ENCODE measurements at regions not wholly inside any gene's neighbourhood (a gene's known extent, or its start where the extent isn't known, plus 50 kb on each side); places are given as distances from the start of the nearest gene placed in this dataset.

DNA sequence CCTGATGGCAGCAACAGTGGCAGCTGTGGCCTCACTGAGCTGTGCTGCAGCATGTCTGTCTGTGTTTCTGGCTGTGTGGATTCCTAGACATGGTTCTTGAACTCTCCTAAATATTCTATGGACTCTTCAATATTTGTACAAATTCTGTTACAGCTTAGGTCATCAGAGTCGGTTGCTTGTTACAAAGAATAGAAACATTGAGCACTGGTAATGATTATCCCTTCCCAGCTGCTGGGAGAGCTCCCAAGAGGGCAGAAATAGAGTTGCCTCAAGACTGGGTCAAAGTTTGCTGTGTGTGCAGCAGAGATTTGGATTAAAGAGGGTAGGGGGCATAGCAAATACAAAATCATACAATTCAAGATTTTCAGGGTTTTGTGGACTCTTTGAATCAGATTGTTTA lies 337.1 kb upstream of the AKR1E2 start:
- ChIA-PET CTCF (interaction anchor here (1.3 kb wide), 1 partner anchor 151 kb away, joined by 3 read pairs; no protein-coding TSS in a partner anchor), POLR2A (no interaction called here)
- no peaks in the 10 kb centered on the region for H3K27me3 ChIP-seq (ENCODE audit: control insufficient read depth in 2 of 2, insufficient read depth in 2 of 2, low read length in 2 of 2)
- H3K4me2 ChIP-seq (ENCODE audit: insufficient read depth, low read length), result no peak overlapping the region
- no peaks in the 10 kb centered on the region for H3K4me1 ChIP-seq (ENCODE audit: control insufficient read depth, extremely low read depth, insufficient read depth, low read length)
- intact Hi-C loops (cut with micrococcal nuclease), result no loop called here
- no peak overlapping the region for H3K9ac ChIP-seq (replicated peaks; ENCODE audit: extremely low read depth, insufficient read depth, low read length)
- no peak overlapping the region for H3K4me3 ChIP-seq (replicated peaks in 1 of 3; ENCODE audit: insufficient read depth in 1 of 3, low read depth in 1 of 3, low read length in 3 of 3)
- no peak overlapping the region for H2AFZ ChIP-seq (ENCODE audit: low read depth, low read length)
- no peak for TF ChIP-seq POLR2A (IDR thresholded peaks at IDR 0.05; ENCODE audit: low read depth, low read length)
- no peak for TF ChIP-seq JUN (IDR thresholded peaks at IDR 0.05; ENCODE audit: borderline replicate concordance, insufficient read depth, insufficient read length, low read depth)
- no peak for TF ChIP-seq FOS (IDR thresholded peaks at IDR 0.05; ENCODE audit: borderline replicate concordance, insufficient read depth, low read length)
- no peak for TF ChIP-seq POLR2AphosphoS5 (IDR thresholded peaks at IDR 0.05; ENCODE audit: insufficient read depth, low read depth, low read length)
- TF ChIP-seq, protein P1, sequence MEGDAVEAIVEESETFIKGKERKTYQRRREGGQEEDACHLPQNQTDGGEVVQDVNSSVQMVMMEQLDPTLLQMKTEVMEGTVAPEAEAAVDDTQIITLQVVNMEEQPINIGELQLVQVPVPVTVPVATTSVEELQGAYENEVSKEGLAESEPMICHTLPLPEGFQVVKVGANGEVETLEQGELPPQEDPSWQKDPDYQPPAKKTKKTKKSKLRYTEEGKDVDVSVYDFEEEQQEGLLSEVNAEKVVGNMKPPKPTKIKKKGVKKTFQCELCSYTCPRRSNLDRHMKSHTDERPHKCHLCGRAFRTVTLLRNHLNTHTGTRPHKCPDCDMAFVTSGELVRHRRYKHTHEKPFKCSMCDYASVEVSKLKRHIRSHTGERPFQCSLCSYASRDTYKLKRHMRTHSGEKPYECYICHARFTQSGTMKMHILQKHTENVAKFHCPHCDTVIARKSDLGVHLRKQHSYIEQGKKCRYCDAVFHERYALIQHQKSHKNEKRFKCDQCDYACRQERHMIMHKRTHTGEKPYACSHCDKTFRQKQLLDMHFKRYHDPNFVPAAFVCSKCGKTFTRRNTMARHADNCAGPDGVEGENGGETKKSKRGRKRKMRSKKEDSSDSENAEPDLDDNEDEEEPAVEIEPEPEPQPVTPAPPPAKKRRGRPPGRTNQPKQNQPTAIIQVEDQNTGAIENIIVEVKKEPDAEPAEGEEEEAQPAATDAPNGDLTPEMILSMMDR (IDR thresholded peaks at IDR 0.05; ENCODE audit: extremely low read depth in 1 of 2, insufficient read depth in 1 of 2, low read depth in 1 of 2, low read length in 2 of 2), result no peak
- TF ChIP-seq GATA2 (IDR thresholded peaks at IDR 0.05; ENCODE audit: insufficient read depth, insufficient read length, low read depth, low read length), result no peak
- TF ChIP-seq, protein P2, sequence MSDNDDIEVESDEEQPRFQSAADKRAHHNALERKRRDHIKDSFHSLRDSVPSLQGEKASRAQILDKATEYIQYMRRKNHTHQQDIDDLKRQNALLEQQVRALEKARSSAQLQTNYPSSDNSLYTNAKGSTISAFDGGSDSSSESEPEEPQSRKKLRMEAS (IDR thresholded peaks at IDR 0.05; ENCODE audit: insufficient read depth, insufficient read length), result no peak
- no peak for TF ChIP-seq EZH2 (IDR thresholded peaks at IDR 0.05; ENCODE audit: borderline replicate concordance, low read depth, low read length, severe bottlenecking)
- no peak for TF ChIP-seq MYC (IDR thresholded peaks at IDR 0.05; ENCODE audit: low read depth, low read length)
- dilution Hi-C loops (cut with MboI; ENCODE audit: extremely low pct_ligation_motif_present, low sequenced_read_pairs), result no loop called here
- no peak for FAIRE-seq
- no peaks in the 10 kb centered on the region for H3K9me3 ChIP-seq (replicated peaks; ENCODE audit: control insufficient read depth, insufficient read depth, low read length)
- no peaks in the 10 kb centered on the region for H3K79me2 ChIP-seq (ENCODE audit: control insufficient read depth, insufficient read depth, low read length)
- H3K36me3 ChIP-seq (ENCODE audit: control insufficient read depth in 2 of 2, extremely low read depth in 1 of 2, insufficient read depth in 2 of 2, low read length in 2 of 2), result no peaks in the 10 kb centered on the region
- H3K9me1 ChIP-seq (replicated peaks; ENCODE audit: control insufficient read depth, extremely low read depth, insufficient read depth, low read length), result no peaks in the 10 kb centered on the region
- no peak for DNase-seq (ENCODE audit: low read depth, low spot score)
- no TSS peak for BruUV-seq (replicated peaks)
- no peaks in the 10 kb centered on the region for H4K20me1 ChIP-seq (replicated peaks; ENCODE audit: control insufficient read depth, extremely low read depth, insufficient read depth, low read length)
- H3K27ac ChIP-seq (ENCODE audit: insufficient read depth, low read depth, low read length), result no peak overlapping the region
